GM20000 (cell line): ENCODE measurements at regions not wholly inside any gene's neighbourhood (a gene's known extent, or its start where the extent isn't known, plus 50 kb on each side); places are given as distances from the start of the nearest gene placed in this dataset.

ENCODE experiments used
- DNase-seq: peaks from one replicate; pipeline ENCODE4 v3.0.0; 2012; ENCODE audit warnings: low spot score
- CTCF ChIP-seq: IDR thresholded peaks from 2 replicates; pipeline ENCODE4 v1.5.1; 2012; ENCODE audit warnings: mild to moderate bottlenecking, control low read depth; ENCODE audit errors: extremely low read depth, missing control alignments

- no peak for DNase-seq
- no peak for TF ChIP-seq CTCF
Measured at GRCh38 chr16:73572135-73572828, 524.4 kb upstream of the ZFHX3 start.

GRCh38 chr16:73569266-73569980 is 521.5 kb upstream of the ZFHX3 start:
- TF ChIP-seq CTCF, result no peak
- no peak for DNase-seq

GRCh38 chr16:73568769-73569168 is 520.8 kb upstream of the ZFHX3 start:
- no peak for TF ChIP-seq CTCF
- DNase-seq, result no peak

- DNase-seq, result no peak
- TF ChIP-seq CTCF, result no peak
Measured at GRCh38 chr16:73565925-73566324, 518.0 kb upstream of the ZFHX3 start.

- DNase-seq, result no peak
Measured at GRCh38 chr16:73565263-73565662, 517.3 kb upstream of the ZFHX3 start.

GRCh38 chr16:73563709-73564108 is 515.8 kb upstream of the ZFHX3 start:
- DNase-seq, result no peak
- no peak for TF ChIP-seq CTCF

More at GRCh38 chr16:73565263-73565662, 517.3 kb upstream of the ZFHX3 start:
- TF ChIP-seq CTCF, result no peak

- no peak for TF ChIP-seq CTCF
- DNase-seq, result no peak
Measured at GRCh38 chr16:73560497-73560896, 512.6 kb upstream of the ZFHX3 start.
